Loucy (cell line): ENCODE measurements at regions not wholly inside any gene's neighbourhood (a gene's known extent, or its start where the extent isn't known, plus 50 kb on each side); places are given as distances from the start of the nearest gene placed in this dataset.

ENCODE experiments used
- H2AFZ ChIP-seq: fragments of 200-600 bp; sonication (generic); 2 replicates; pipeline ENCODE4 v1.6.0; 2016; ENCODE audit warnings: antibody characterized with exemption, mild to moderate bottlenecking, low read length, moderate library complexity
- H3F3A ChIP-seq: fragments of 200-600 bp; 2 replicates; pipeline ENCODE4 v1.6.0; 2016; ENCODE audit warnings: antibody characterized with exemption, low read depth, mild to moderate bottlenecking
- H3K27me3 ChIP-seq: fragments of 200-600 bp; sonication (generic); 2 replicates; pipeline ENCODE4 v1.6.1; 2014; ENCODE audit warnings: low read length, mild to moderate bottlenecking; ENCODE audit not compliant: insufficient read depth, poor library complexity, severe bottlenecking
- H3K36me3 ChIP-seq: fragments of 200-600 bp; sonication (generic); 2 replicates; pipeline ENCODE4 v1.6.1; 2016; ENCODE audit warnings: low read length; ENCODE audit not compliant: insufficient read depth
- H3K4me1 ChIP-seq: fragments of 200-600 bp; sonication (generic); 2 replicates; pipeline ENCODE4 v1.5.1; 2014; ENCODE audit warnings: low read length, mild to moderate bottlenecking; ENCODE audit not compliant: insufficient read depth, poor library complexity, severe bottlenecking
- H3K4me2 ChIP-seq: fragments of 200-600 bp; sonication (generic); 2 replicates; pipeline ENCODE4 v1.6.0; 2014; ENCODE audit warnings: antibody characterized with exemption, low read length, low read depth, mild to moderate bottlenecking; ENCODE audit not compliant: poor library complexity, severe bottlenecking
- H3K4me3 ChIP-seq: fragments of 200-600 bp; sonication (generic); 2 replicates; pipeline ENCODE4 v1.5.1; 2014; ENCODE audit warnings: low read length, mild to moderate bottlenecking, mixed read lengths; ENCODE audit not compliant: poor library complexity, severe bottlenecking
- H3K79me2 ChIP-seq: fragments of 200-600 bp; sonication (generic); 2 replicates; pipeline ENCODE4 v1.6.1; 2014; ENCODE audit warnings: low read length; ENCODE audit not compliant: insufficient read depth
- H3K9ac ChIP-seq: fragments of 200-600 bp; sonication (generic); 2 replicates; pipeline ENCODE4 v1.6.0; 2014; ENCODE audit warnings: mild to moderate bottlenecking, low read depth, low read length, moderate library complexity; ENCODE audit not compliant: poor library complexity, severe bottlenecking
- H3K9me2 ChIP-seq: fragments of 200-600 bp; sonication (generic); replicated peaks from 2 replicates; pipeline ENCODE4 v1.6.1; 2016; ENCODE audit warnings: low read depth, low read length, mixed read lengths
- H3K9me3 ChIP-seq: fragments of 200-600 bp; sonication (generic); 2 replicates; pipeline ENCODE4 v1.6.1; 2014; ENCODE audit warnings: mild to moderate bottlenecking, antibody characterized with exemption, low read length, low read depth; ENCODE audit not compliant: insufficient read depth
- H4K20me1 ChIP-seq: fragments of 200-600 bp; sonication (generic); 2 replicates; pipeline ENCODE4 v1.6.0; 2014; ENCODE audit warnings: antibody characterized with exemption, low read length, mild to moderate bottlenecking; ENCODE audit not compliant: insufficient read depth, poor library complexity, severe bottlenecking
- EZH2phosphoT487 ChIP-seq: fragments of 200-600 bp; IDR thresholded peaks from 2 replicates; pipeline ENCODE4 v1.6.1; 2018; ENCODE audit warnings: antibody characterized with exemption, mild to moderate bottlenecking, moderate library complexity, borderline replicate concordance
- TF ChIP-seq, protein P1 (sequence below): fragments of 200-600 bp; sonication (generic); conservative IDR thresholded peaks from 2 replicates; pipeline ENCODE4 v1.5.1; 2014; ENCODE audit warnings: mild to moderate bottlenecking, antibody characterized with exemption, low read length

DNA sequence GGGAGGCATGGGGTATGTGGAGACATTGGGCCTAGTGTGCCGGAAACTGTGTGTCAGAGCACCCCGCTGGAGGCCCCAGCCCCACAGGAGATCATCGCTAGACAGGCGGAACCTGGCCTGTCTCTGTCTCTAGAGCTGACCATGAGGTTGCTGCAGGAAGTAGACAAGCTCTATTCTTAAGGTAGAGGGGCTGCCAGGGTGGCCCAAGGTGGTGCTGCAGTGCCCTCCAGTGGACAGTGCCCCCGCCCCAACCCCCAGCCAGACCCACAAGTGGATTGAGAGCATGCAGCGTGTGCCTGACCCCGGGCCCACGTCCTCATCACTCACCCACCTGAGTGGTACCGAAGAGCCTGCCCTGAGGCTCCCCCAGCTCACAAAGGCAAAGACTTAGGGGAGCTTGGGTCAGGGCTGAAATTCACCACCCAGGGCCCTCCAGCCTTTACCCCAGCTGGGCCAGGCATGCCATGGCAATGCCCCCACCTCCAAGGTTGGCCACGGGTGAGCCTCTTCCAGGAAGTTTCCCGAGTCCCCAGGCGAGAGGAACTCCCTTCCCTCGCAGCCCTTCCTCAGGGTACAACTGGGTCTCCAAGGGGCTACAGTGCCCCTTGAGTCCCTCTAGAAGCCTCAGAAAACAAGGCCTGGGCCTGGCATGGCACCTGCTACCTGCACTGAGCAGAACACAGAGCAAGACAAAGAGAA, 155.0 kb downstream of the TTC32 start:
- no peaks in the 10 kb centered on the region for H3K9me2 ChIP-seq
- no peaks in the 10 kb centered on the region for H3K79me2 ChIP-seq
- no peaks in the 10 kb centered on the region for H3K27me3 ChIP-seq
- H3K4me2 ChIP-seq, result no peak overlapping the region
- no peaks in the 10 kb centered on the region for H3K36me3 ChIP-seq
- no peaks in the 10 kb centered on the region for H3K9me3 ChIP-seq
- no peak for TF ChIP-seq EZH2phosphoT487
- TF ChIP-seq, protein P1, sequence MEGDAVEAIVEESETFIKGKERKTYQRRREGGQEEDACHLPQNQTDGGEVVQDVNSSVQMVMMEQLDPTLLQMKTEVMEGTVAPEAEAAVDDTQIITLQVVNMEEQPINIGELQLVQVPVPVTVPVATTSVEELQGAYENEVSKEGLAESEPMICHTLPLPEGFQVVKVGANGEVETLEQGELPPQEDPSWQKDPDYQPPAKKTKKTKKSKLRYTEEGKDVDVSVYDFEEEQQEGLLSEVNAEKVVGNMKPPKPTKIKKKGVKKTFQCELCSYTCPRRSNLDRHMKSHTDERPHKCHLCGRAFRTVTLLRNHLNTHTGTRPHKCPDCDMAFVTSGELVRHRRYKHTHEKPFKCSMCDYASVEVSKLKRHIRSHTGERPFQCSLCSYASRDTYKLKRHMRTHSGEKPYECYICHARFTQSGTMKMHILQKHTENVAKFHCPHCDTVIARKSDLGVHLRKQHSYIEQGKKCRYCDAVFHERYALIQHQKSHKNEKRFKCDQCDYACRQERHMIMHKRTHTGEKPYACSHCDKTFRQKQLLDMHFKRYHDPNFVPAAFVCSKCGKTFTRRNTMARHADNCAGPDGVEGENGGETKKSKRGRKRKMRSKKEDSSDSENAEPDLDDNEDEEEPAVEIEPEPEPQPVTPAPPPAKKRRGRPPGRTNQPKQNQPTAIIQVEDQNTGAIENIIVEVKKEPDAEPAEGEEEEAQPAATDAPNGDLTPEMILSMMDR, result peak; percentile 50
- H4K20me1 ChIP-seq, result no peaks in the 10 kb centered on the region
- H2AFZ ChIP-seq, result no peak overlapping the region
- H3K9ac ChIP-seq, result no peak overlapping the region
- H3K4me3 ChIP-seq, result no peak overlapping the region
- no peaks in the 10 kb centered on the region for H3F3A ChIP-seq
- H3K4me1 ChIP-seq, result no peaks in the 10 kb centered on the region

DNA sequence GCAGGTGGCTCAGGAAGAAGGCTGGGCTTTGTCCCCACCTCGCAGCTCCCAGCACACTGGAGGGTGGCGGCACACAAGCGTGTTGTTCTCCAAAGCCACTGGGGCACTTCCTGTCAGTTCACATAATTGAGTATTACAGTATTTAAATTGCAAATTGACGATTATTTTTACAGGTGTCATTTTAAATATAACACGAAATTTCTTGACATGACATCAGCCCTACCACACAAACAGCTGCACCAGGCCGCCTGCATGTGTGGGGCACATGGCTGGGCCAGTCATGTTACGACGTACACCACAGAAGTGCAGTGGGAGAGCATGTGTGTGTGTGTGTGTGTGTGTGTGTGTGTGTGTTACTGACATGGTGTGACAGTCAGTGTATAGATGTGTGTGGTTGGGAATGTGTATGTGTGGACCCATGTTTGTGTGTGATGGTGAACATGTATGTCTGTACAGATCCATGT, 155.6 kb downstream of the TTC32 start:
- Histone ChIP-seq H2AFZ (no peak overlapping the region), H3K4me2 (no peak overlapping the region), H3K36me3 (no peaks in the 10 kb centered on the region), H3K4me1 (no peaks in the 10 kb centered on the region), H4K20me1 (no peaks in the 10 kb centered on the region), H3K79me2 (no peaks in the 10 kb centered on the region), H3K9me2 (no peaks in the 10 kb centered on the region), H3K9me3 (no peaks in the 10 kb centered on the region), H3K4me3 (no peak overlapping the region), H3F3A (no peaks in the 10 kb centered on the region), H3K9ac (no peak overlapping the region), H3K27me3 (no peaks in the 10 kb centered on the region)
- TF ChIP-seq, protein P1, result no peak
- TF ChIP-seq EZH2phosphoT487, result no peak

DNA sequence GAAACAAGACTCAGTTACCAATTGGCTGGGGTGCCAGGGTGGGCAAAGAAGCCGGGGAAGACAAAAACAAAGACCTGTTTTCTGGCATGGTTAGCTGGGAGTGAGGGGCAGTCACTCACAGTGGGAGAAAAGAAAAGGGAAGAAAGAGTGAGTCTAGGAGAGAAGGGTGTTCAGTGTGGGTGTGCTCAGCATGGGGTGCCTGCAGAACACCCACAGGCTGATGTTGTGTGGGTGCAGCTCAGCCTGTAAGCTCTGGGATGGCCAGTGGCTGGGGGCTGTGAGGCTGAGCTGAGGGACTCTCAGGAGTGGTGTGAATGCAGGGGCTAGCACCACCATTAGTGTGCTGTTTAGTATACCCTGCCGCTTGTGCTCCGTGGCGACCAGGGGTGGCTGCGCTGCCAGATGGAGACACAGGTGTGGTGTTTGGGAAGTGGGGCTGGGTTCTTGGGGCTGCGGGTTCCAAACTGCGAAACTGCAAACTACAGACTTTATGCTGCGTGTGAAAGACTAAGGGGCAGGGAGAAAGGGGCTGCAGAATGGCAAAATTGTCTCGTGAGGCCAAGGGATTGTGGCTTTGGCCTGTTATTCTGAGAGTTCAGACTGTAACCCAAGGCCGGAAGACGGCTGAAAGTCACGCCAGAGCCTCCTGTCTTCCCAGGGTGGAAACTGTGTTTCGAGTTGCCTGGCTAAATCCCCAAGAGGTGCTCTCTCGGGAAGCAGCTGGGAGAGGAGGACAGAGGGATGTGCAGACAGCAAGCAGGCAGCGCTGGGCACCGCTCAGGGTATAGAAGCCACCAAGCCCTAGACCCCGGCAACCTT, 156.3 kb downstream of the TTC32 start:
- H3K9me3 ChIP-seq, result no peaks in the 10 kb centered on the region
- no peak overlapping the region for H2AFZ ChIP-seq
- H3K9me2 ChIP-seq, result no peaks in the 10 kb centered on the region
- no peaks in the 10 kb centered on the region for H3K4me1 ChIP-seq
- no peaks in the 10 kb centered on the region for H3K36me3 ChIP-seq
- no peak overlapping the region for H3K4me2 ChIP-seq
- TF ChIP-seq EZH2phosphoT487, result no peak
- TF ChIP-seq, protein P1, result no peak
- H3F3A ChIP-seq, result no peaks in the 10 kb centered on the region
- no peaks in the 10 kb centered on the region for H4K20me1 ChIP-seq
- H3K27me3 ChIP-seq, result no peaks in the 10 kb centered on the region
- no peak overlapping the region for H3K9ac ChIP-seq
- no peaks in the 10 kb centered on the region for H3K79me2 ChIP-seq
- H3K4me3 ChIP-seq, result no peak overlapping the region
